AG10803 (cell line): ENCODE measurements at regions not wholly inside any gene's neighbourhood (a gene's known extent, or its start where the extent isn't known, plus 50 kb on each side); places are given as distances from the start of the nearest gene placed in this dataset.
A peak's percentile ranks its signal among the peaks of the same experiment; 100 is the strongest.

Experiments used
- DNase-seq: peaks from one replicate; pipeline ENCODE4 v3.0.0; 2010; ENCODE audit warnings: low read depth
- H3K4me3 ChIP-seq: 2 replicates; pipeline ENCODE4 v1.5.1; 2011; ENCODE audit warnings: mild to moderate bottlenecking, low read length, control low read depth
- CTCF ChIP-seq: conservative IDR thresholded peaks from 2 replicates; pipeline ENCODE4 v1.5.1; 2011; ENCODE audit warnings: mild to moderate bottlenecking, low read length, control low read depth, inconsistent platforms

- DNase-seq = no peak
- H3K4me3 ChIP-seq = no peak overlapping the region
- TF ChIP-seq CTCF = no peak
These were observed 206.7 kb upstream of the CPNE8 start for GRCh38 chr12:39112064-39112463.

GRCh38 chr12:39105111-39105510 lies 199.7 kb upstream of the CPNE8 start:
- TF ChIP-seq CTCF = no peak
- no peak overlapping the region for H3K4me3 ChIP-seq
- peak; percentile 0 for DNase-seq

GRCh38 chr12:39103552-39104165 lies 198.3 kb upstream of the CPNE8 start:
- H3K4me3 ChIP-seq = no peak overlapping the region
- peak; percentile 84 for TF ChIP-seq CTCF
- peak; percentile 58 for DNase-seq

GRCh38 chr12:39102474-39103209 lies 197.3 kb upstream of the CPNE8 start:
- peak; percentile 56 for DNase-seq
- no peak overlapping the region for H3K4me3 ChIP-seq
- TF ChIP-seq CTCF = no peak

GRCh38 chr12:39095636-39096330 lies 190.4 kb upstream of the CPNE8 start:
- no peak overlapping the region for H3K4me3 ChIP-seq
- TF ChIP-seq CTCF = no peak
- no peak for DNase-seq

GRCh38 chr12:39081910-39082309 lies 176.5 kb upstream of the CPNE8 start:
- DNase-seq = no peak
- TF ChIP-seq CTCF = no peak

More at GRCh38 chr12:39081910-39082309, 176.5 kb upstream of the CPNE8 start:
- no peak overlapping the region for H3K4me3 ChIP-seq
